GM21786 (cell line): ENCODE measurements at regions not wholly inside any gene's neighbourhood (a gene's known extent, or its start where the extent isn't known, plus 50 kb on each side); places are given as distances from the start of the nearest gene placed in this dataset.
"Not testable (repeated sequence)": the region's sequence is repeated elsewhere in the genome, so short reads cannot be mapped to it uniquely, and the experiment has no call there.

ENCODE experiments used
- ATAC-seq: cut with Tn5 transposase; IDR thresholded peaks from one replicate; pipeline ENCODE4 v1.9.1; 2021; ENCODE audit not compliant: unreplicated experiment

DNA sequence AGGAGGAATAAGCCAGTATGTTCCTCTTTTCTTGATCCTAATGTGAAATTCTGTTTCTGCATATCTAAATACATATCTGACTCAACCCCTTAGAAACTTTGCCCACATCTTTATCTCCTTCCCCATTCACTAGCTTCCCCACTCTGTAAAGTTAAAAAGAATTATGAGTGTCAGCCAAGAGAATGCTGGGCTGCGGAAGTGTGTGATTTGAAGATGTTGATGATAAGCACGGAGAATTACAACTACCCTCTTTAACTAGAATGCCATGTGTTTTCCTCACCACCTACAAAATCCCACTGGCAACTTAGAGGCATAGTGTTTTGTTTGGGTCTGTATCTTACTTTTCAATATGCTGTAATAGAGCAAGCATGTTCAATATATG is 490.4 kb upstream of the FANCL start:
- ATAC-seq, result no peak

GRCh38 chr2:58730764-58731487 is 489.8 kb upstream of the FANCL start:
- ATAC-seq, result no peak

GRCh38 chr2:58727981-58728656 is 487.0 kb upstream of the FANCL start:
- no peak for ATAC-seq

- ATAC-seq, result no peak
Measured at GRCh38 chr2:58721912-58722591, 480.9 kb upstream of the FANCL start.

DNA sequence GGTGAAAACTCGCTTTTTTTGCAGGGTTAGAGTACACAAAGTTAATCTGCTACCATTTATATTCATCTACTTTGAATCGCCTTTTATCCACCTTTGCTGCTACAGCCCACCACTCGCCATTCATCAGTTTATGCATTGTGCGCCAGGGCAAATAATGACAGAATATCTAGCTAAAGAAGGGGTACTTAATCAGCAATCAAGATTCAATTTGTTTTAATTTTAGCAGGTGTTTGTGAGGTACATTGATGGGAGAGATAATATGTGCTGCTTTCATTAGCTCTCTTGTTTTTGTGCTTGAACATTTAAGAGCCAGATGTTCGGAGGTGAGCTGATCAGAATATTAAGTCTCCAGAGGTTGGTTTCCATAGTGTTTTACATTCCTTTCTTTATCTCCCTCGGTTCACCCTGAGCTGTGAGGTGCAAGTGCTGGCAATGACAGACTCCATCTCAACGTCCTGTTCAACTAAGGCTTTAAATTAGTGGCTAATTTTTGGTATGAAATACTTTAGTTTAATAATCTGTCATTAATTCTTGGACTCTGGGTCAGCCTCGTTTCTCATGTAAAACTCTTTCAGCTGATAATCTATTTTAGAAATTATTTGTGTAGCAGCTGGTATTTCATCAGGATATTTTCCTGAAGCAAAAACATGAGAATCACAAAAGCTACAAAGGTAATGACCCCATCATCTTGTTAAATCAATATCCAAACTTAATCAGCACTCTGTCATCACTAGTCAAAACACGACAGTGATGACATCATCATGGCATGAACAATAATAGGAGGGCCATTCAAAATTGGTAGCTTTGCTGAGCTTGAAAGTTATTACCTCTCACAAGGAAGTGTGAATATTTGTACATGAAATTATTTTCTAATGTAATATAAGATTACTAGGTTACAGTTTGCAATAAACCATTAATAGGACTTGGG is 479.9 kb upstream of the FANCL start:
- no peak for ATAC-seq

DNA sequence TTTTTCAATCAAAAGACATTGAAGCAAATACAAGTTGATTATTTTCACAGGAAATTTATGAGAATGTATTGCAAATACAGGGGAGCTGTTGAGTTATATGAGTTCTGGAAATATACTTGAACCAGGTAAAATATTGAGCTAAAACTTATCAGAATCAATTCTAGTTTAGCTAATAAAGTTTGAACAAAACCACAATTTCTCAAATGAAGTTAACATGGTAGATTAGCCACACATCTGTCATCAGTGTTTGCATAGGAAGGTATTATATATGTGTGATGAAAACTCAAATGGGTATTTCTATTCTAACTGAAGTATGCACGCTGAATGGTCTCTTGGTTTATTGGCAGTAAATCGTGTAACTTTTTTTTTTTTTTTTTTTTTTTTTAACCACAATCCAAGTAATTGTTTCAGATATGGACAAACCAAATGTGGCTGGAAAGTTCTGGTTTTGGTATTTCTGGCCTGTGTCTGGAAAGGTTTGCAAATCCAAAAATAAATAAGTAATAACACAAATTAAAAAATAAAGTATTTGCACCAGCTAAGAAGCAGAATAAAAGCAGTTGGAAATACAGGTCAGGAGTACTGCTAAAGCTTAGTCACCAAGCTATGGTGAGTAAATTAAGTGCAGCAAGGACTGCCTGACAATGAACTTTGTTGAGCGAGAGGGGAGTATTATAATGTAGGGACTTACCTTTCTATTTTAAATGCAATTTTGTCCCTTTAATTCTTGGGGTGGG is 479.1 kb upstream of the FANCL start:
- ATAC-seq, result no peak

GRCh38 chr2:58715344-58715743 is 474.2 kb upstream of the FANCL start:
- no peak for ATAC-seq

GRCh38 chr2:58714238-58714637 is 473.1 kb upstream of the FANCL start:
- ATAC-seq, result no peak

DNA sequence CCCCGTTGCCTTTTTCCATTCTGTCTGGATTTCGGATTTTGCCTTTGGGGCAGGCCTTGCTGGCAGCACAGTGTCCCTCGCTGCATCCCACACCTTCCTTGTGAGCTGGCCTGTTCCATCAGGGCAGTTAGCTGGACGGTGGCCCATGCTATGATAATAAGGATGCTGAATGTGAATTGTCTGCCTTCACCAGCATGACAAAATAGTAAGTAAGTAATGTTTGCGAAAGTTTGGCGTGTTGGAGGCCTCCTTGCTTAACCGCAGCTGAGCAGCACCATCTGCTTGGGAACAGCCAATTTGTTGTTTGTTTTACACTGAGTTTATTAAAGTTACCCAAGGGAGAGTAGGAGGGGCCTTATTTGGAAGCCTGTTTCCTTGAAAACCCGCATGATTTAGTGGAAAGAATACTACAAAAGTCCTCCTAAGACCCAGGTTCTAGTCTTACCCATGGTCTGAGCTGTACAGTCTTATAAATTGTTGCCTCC is 469.7 kb upstream of the FANCL start:
- no peak for ATAC-seq

DNA sequence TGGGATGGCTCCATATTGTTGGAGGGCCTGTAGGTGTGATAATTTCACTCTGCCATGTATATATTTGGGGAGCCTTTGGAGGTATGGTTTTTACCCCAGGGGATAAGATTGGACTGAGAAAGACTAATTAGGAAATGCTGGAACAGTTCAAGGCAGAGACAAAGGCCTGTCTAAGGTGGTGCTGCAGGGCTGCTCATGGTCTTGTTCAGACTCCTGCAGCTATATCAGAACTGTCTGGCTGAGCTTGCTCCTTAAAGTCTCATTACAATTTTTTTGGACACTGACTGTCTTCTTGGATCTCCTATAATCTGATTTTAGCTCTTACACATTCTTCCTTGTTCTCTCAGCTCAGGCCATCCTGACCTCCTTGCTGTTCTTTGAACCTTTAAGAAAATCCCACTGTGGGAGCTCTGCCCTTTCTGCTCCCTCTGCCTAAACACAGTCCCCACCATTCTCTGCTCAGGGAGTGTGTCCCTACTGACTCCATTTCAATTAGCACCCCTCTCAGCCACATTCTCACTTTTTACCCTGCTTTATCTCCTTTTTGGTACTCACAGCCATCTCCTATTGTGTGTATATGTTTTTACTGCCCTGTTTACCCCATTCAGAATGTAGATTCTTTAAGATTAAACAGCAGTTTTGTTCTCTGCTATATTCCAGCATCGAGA is 468.7 kb upstream of the FANCL start:
- ATAC-seq, result no peak

DNA sequence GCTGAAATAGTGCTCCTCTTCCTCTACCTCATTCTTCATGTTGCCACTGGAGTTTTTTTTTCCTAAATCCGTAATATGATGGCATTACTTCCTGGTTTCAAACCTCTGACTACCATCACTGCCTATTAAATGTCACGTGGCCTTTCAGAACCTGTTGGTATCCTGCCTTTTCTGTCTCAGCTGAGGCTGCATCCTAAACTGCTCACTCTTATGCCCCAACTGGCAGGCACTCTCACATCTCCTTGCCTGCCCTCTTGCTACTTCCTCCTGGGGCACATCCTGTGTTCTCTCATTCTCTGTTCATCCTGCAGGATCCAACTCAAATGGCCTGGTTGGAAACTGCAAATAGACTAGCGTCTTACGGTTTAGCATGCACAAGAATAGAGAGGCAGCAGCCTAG is 468.1 kb upstream of the FANCL start:
- no peak for ATAC-seq

DNA sequence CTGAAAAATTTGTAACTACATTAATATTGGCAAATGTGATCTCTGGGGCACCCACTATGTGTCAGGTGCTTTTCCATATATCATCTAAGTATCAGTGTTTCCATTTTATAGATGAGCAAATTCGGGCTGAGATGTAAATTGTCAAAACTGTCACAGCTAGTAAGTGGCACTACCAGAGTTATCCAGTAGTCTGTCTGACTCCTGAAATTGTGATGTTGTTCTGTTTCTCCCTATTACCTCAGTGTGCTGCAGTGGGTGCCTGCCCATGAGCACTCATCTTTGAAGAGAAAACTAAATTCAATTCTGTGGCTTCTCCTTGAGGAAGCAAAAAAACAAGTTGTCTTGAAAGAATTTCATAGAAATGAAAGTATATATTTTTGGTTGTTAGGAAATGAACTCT is 467.4 kb upstream of the FANCL start:
- ATAC-seq, result no peak

GRCh38 chr2:58702302-58702885 is 461.3 kb upstream of the FANCL start:
- no peak for ATAC-seq

GRCh38 chr2:58701688-58702301 is 460.7 kb upstream of the FANCL start:
- peak; percentile 71 for ATAC-seq

GRCh38 chr2:58700591-58700990 is 459.5 kb upstream of the FANCL start:
- no peak for ATAC-seq

DNA sequence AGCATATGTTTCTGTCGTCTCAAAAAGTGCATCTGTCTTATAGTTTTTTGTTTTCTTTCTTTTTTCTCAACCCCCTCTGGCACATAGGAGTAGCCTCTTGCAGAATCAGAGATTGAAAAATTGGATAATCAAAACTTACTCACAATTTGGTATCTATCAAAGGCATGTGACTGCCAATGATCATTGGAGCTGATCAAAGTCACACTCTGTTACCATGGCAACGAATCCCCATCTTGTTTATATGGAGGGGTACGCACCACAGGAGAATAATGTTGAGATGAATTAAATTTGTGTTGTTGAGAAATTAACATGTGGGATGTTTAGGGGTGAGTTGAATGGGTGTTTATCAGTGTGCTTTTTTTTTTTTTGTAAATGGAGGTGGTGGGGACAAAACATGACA is 458.3 kb upstream of the FANCL start:
- ATAC-seq, result no peak

DNA sequence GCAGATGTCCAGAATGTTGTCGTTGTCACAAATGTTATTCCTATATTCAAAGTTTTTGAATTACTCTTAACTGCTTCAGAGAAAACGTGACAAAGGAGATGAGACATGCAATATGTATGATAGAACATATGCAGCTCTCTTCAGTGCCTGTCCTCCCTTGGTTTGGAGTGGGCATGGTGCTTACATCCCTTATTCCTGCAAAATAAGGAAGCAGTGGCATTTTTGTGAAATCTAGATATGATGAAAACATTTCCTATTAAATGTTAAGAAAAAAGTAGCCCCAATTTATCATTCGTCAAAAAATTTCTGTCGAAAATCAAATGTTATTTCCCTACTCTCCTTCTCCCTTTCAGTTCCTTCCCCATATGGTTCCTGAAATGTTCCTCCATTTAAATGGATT is 457.5 kb upstream of the FANCL start:
- ATAC-seq, result no peak

DNA sequence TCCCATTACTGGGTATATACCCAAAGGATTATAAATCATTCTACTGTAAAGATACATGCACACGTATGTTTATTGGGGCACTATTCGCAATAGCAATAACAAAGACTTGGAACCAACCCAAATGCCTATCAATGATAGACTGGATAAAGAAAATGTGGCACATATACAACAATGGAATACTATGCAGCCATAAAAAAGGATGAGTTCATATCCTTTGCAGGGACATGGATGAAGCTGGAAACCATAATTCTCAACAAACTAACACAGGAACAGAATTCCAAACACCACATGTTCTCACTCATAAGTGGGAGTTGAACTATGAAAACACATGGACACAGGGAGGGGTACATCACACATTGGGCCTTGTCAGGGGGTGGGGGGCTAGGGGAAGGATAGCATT is 453.0 kb upstream of the FANCL start:
- not testable (repeated sequence) for ATAC-seq

- not testable (repeated sequence) for ATAC-seq
Measured at GRCh38 chr2:58691041-58691440, 449.9 kb upstream of the FANCL start.
